SK-N-MC (cell line): ENCODE measurements at regions not wholly inside any gene's neighbourhood (a gene's known extent, or its start where the extent isn't known, plus 50 kb on each side); places are given as distances from the start of the nearest gene placed in this dataset.

Source experiments
- EZH2 ChIP-seq: fragments of 200-600 bp; sonication (generic); IDR thresholded peaks from one replicate; pipeline ENCODE4 v1.6.1; 2017; ENCODE audit warnings: antibody characterized with exemption
- POLR2AphosphoS5 ChIP-seq: IDR thresholded peaks from 2 replicates; pipeline ENCODE4 v1.6.1; 2012; ENCODE audit warnings: mild to moderate bottlenecking, low read depth, low read length, borderline replicate concordance

DNA sequence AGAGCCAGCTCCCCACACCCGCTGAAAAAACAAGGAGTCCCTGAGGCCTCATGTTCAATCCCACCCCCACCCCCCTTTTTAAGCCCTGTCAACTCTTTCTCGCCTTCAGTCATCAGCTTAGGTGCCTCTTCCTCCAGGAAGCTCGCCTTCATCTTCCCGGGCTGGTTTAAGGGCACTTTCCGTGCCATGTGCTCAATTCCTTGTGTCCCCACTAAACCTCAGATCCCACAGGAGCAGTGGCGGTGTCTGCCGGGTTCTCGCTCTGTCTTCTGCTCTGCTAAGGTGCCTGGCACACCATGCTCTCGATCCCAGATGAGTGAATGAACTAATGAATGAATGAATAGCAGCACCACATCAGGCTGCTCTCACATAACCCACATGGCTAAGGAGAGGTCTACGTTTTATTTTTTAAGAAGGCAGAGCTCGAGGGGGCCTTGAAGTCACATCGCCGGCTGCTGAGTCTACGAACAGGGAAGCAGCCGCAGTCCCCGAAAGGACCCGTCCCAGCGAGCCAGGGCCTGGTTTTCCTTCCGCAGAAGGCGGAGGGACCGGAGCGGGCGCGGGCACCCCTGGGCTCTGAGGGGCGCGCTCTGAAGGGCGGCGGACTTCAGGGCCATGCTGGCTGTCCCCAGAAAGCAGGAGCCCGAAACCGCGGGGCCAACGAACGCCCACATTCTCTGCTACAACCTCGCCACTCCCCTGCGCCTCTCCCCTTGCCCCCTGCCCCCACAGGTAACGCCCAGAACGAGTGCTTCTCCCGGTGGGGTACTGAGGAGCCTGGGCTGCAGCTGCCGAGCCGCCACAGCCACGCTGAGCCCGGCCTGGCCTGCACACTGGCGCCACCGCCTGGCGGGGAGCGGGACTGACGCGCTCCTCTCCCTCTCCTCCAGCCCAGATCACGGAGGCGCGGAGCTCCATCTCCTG, 73.4 kb upstream of the KCNMA1 start:
- no peak for TF ChIP-seq EZH2
- no peak for TF ChIP-seq POLR2AphosphoS5
